Transverse colon (tissue), 3 donors: ENCODE measurements at regions not wholly inside any gene's neighbourhood (a gene's known extent, or its start where the extent isn't known, plus 50 kb on each side); places are given as distances from the start of the nearest gene placed in this dataset.

Source experiments
- CTCF ChIP-seq, 5 experiments: fragments of 200-600 bp in 3 of 5; fragments of 450-650 bp in 2 of 5; sonication (generic) in 3 of 5; IDR thresholded peaks; 1 replicate in 2 of 5; 2 replicates in 3 of 5; pipeline ENCODE4 v1.5.1; 2016 to 2017; ENCODE audit warnings: antibody characterized with exemption in 5 of 5, inconsistent platforms in 3 of 5, mild to moderate bottlenecking in 2 of 5, moderate library complexity in 1 of 5
- POLR2A ChIP-seq: fragments of 450-650 bp; IDR thresholded peaks from one replicate; pipeline ENCODE4 v1.6.1; 2016; ENCODE audit warnings: antibody characterized with exemption, mild to moderate bottlenecking, moderate library complexity

DNA sequence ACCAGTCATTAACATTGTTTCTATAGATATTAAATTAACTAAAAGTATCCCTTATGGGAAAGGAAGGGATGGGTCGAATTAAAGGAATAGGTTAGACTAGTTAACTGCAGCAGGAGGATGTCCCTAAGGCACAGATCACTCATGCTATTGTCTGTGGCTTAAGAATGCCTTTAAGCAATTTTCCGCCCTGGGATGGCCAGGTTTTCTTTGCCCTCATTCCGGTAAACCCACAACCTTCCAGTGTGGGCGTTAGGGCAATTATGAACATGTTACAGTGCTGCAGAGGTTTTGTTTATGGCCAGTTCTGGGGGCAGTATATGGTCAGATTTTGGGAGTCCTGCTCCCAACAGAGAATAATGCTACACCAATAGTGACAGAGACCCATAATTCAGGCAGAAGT is 139.3 kb upstream of the CDK13 start:
- TF ChIP-seq CTCF (IDR thresholded peaks at IDR 0.05) (no peak), POLR2A (no peak)
